HG02571 (cell line): ENCODE measurements at regions not wholly inside any gene's neighbourhood (a gene's known extent, or its start where the extent isn't known, plus 50 kb on each side); places are given as distances from the start of the nearest gene placed in this dataset.
"Not testable (repeated sequence)": the region's sequence is repeated elsewhere in the genome, so short reads cannot be mapped to it uniquely, and the experiment has no call there.

ENCODE experiments used
- ATAC-seq: cut with Tn5 transposase; IDR thresholded peaks from one replicate; pipeline ENCODE4 v1.9.1; 2021; ENCODE audit warnings: mild to moderate bottlenecking, moderate library complexity; ENCODE audit not compliant: unreplicated experiment

DNA sequence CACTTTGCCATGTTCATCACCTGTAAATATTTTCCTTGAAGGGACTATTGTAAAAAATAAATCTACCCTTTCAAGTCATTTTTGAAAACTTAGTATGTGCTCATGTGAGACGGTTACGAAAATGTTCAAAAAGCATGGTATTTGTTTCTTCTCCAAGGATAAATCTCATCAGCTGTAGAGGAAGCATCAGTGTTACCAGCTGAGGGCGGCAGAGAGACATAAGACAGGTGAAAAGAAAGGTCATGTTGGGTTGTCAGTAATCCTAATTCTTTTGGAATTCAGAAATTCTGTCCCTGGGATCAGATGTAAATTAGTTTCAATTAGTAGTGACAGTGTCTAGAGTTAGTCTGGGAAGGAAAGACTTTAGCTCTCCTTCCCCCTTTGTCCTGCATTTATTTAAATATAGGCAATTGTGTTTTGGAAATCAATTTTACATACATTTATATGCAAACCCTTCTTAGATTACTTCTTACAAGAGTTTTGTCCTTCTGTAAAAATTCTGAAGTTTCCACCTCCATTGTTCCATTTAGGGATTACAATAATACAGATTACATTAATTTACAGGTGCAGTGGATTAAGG, 791.9 kb upstream of the CDH6 start:
- ATAC-seq = no peak

DNA sequence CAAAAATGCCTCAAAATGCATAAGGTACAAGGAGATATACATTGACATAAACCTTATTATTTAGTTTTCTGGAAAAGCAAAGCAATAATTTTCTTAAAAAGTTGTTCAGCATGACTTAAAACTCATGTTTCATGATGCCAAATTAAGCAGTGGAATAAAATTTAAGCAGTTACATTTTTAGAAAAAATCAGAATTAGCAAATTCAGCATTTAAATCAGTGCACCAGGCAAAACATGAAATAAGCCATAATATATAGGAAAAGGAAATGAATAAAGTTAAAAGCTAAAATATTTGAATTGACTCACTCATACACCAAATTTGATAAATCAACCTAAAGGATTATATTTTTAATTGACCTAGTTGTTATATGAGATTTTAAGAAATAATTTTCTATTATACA, 795.1 kb upstream of the CDH6 start:
- ATAC-seq = no peak

DNA sequence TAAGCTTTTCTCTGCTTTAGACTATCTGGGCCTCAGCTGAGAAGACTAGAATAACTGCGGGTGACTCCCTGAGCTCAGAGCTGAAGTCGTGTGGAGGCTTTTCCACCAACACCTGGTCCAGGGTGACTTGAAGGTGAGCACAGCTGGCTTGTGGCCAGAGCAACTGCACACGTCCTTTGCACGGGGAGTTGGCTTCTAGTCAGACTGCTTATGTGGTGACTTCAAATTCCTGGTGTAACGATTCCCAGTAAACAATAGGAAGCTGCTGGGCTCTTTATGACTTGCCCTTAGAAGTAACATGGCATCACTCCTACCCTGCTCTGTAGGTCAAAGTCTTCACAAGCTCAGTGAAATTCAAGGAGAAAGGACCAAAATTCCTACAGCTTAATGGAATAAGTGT, 800.6 kb upstream of the CDH6 start:
- ATAC-seq = no peak

DNA sequence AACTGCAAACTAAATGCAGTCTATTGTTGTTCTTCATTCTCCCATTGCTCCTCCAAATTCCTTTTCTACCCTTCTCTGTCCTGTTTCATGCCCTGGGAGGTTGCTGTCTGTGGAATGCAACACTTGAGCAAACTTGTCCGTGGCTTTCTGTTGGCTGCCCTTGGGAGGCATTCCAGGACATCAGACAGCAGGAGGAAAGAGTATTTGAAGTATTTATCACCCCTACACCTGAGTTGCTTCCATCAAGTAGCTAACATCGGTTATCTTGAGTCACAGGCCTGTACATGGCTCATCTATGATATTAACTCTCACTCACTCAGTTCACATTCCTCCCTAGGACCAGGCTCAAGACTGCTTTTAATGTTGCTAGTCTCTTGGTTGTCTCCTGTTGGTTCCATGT, 803.4 kb upstream of the CDH6 start:
- no peak for ATAC-seq

DNA sequence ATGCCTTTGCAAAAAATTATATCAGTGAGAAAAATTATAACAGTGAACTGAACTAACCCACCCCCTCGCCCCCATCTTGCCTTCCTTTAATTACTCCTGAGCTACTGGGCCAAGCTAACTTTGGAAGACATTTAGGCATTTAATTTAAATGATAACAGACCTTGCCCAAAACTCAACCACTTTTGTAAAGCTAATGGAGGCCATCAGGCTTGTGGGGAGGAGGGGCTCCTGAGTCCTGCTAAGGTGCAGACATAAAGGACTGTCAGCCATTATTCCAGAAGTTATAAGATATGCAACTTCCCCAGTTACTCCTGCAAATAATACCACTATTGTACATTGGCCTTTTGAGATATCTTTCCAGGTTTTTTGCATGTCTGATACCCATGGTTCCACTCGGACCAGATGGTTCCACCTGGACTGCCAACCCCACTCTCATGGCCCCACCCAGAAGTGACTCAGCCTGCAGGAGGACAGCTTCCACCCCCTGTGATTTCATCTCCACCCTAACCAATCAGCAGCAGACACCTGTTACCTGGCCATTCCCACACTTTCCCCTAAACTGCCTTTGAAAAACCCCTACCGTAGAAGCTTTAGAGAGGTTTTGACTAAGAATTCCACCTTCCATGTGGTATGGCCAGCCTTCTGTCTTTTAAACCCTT, 805.4 kb upstream of the CDH6 start:
- ATAC-seq = no peak

DNA sequence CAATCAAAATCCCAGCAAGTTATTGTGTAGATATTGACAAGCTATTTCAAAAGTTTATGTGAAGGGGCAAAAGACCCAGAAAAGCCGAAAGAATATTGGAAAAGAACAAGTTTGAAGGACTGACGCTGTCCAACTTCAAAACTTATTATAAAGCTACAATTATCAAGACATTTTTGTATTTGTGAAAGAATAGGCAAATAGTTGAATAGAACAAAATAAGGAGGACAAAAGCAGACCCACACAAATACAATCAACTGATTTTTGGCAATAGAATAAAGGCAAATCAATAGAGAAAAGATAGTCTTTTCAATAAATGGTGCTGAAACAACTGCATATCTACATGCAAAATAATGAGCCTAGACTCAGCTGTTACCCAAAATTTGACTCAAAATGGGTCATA, 807.7 kb upstream of the CDH6 start:
- no peak for ATAC-seq

DNA sequence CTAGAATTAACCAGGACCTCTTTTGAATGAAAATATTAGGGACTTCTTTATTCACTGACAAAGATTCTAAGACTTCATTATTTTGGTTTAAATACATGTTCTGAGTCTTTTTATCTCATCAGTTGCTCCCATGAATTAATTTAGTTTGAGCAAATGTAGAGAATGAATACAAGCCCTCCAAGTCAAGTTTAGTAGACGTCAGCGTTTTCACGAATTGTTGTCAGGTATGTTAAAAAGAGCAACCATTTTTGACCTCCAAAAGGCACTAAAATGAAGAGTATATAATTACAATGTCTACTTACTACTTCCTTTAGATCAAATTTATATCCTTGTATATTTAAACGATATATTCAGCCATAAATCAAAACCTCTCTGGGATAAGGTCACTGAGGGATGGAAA, 809.3 kb upstream of the CDH6 start:
- ATAC-seq = no peak

DNA sequence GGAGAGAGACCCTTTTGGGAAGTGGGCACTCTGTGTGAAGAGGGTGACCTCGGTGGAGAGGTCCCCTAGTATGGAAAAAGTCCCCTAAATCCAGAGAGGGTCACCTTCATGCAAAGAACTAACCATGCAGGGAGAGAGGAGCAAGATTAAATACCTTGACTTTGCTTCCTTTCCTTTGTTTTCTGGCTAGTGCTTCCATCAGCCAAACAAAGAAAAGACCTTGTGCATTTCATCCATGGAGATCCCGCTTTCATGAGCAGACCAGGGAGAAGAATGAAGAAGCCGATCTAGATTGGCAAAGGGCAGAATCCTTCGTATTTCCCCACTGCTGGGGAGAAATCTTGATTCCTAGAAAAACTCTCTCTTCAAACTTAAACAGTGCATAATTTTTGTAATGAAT, 813.3 kb upstream of the CDH6 start:
- ATAC-seq = no peak

DNA sequence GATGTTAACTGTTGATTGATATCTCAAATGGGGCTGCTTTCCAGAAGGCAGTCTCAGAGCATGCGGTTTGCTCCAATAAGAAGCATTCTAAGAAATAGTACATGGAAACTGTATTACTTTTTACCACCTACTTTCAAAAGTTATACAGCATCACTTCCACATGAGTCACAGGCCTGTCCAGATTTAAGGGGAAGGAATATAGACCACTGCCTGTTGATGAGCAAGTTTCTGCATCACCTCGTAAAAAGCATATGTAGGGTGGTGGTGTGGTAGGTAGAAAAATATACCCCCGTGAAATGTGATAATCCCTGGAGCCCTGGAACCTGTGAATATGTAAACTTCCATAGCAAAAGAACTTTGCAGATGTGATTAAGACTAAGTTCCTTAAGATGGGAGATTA, 816.6 kb upstream of the CDH6 start:
- ATAC-seq = no peak

DNA sequence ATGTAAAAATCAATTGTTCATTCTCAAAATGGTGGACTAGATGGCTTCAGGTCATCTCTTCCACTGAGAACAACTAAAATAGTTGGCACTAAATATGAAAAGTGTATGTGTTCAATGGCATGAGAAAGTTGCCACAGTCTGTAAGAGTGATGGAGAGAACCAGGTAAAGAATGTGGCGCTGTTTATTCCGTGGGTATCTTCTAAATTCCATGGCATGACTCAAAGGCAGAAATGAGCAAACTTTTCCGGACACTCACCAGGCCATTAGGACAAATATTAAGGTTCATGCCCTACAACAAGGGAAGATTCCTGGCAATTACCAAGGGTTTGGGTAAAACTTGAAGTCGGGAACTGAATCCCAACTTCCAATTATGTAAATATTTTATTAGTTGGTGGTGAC, 825.4 kb upstream of the CDH6 start:
- ATAC-seq = no peak

DNA sequence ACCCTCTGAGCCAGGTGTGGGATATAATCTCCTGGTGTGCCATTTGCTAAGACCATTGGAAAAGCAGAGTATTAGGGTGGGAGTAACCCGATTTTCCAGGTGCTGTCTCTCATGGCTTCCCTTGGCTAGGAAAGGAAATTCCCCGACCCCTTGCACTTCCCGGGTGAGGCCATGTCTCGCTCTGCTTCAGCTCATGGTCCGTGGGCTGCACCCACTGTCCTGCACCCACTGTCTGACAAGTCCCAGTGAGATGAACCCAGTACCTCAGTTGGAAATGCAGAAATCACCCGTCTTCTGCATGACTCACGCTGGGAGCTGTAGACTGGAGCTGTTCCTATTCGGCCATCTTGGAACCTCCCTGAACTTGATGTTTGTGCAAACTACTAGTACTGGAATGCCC, 828.5 kb upstream of the CDH6 start:
- not testable (repeated sequence) for ATAC-seq

DNA sequence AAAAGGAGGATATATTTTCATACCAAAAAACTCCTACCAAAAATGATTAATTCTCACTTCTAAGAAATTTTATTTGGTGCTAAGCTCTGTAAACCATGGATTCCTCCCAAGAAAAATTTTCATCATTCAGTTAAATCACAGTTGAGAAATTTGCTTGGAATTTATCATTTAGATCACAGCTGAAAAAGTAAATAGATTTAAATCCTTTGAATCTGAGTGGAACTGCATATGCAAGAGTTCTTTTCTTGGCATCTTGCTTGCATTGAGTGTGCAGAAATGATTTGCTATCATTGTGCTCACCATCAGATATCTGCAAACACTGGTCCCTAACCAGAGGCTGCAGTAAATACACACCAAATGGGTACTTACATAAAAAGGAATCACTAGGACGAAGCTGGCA, 836.1 kb upstream of the CDH6 start:
- no peak for ATAC-seq

DNA sequence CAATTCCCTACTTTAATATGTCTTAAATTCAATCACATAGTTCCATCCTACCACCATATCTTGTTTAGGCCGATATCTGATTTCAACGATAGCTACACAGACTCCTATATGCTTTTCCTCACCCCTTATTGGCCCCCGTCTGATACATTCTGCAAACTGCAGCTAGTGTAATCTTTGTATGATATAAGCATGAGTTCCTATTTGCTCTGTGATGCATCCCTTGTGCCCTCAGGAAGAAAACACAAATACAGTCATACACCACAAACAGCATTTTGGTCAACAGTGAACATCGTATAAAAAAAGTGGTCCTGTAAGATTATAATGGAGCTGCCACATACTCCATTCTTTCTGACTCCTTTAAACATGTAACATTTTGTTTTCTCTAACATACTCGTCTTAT, 837.8 kb upstream of the CDH6 start:
- no peak for ATAC-seq

DNA sequence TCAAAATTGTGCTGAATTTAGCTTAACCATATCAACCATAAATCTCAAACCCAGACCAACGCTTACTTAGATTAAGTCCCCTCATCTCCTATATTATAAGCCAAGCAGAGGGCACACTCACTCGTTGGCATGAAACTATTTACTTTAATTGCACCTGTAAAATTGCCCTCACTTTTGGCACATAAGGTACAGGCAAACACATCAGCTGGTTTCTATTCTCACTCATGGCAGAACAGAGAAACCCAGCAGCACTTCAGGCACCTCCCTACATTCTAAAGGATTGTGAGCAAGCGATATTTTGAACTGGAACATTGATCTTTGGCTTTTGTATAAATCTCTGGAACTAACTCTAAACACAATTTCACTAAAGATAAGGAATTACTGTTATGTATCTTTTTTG, 845.6 kb upstream of the CDH6 start:
- no peak for ATAC-seq

DNA sequence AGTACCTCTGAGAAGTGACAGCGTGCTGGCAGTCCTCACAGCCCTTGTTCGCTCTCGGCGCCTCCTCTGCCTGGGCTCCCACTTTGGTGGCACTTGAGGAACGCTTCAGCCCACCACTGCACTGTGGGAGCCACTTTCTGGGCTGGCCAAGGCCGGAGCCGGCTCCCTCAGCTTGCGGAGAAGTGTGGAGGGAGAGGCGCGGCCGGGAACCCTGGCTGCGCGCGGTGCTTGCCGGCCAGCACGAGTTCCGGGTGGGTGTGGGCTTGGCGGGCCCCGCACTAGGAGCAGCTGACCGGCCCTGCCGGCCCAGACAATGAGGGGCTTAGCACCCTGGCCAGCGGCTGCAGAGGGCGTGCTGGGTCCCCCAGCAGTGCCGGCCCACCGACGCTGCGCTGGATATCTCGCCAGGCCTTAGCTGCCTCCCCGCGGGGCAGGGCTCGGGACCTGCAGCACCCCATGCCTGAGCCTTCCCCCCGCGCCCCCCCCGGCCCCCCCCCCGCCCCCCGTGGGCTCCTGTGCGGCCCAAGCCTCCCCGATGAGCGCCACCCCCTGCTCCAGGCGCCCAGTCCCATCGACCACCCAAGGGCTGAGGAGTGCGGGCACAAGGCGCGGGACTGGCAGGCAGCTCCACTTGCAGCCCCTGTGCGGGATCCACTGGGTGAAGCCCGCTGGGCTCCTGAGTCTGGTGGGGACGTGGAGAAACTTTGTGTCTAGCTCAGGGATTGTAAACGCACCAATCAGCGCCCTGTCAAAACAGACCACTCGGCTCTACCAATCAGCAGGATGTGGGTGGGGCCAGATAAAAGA, 847.7 kb upstream of the CDH6 start:
- ATAC-seq = not testable (repeated sequence)

DNA sequence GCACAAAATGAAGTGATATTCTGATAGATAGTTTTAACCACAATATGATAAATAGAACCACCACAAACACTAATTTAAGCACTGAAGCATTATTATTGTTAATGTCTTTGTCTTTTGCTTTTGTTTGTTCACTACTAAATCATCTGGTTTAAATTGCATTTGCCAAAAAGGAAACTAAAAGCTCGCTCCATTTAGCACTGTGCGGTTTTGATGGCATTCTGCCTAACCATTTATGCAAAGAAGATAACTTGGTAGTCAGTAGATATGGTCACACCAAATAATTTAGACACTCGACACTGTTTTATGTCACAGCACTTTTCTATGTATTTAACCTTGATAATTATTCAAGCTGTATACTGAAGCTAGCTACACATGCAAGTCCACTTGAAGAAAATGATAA, 849.8 kb upstream of the CDH6 start:
- no peak for ATAC-seq

DNA sequence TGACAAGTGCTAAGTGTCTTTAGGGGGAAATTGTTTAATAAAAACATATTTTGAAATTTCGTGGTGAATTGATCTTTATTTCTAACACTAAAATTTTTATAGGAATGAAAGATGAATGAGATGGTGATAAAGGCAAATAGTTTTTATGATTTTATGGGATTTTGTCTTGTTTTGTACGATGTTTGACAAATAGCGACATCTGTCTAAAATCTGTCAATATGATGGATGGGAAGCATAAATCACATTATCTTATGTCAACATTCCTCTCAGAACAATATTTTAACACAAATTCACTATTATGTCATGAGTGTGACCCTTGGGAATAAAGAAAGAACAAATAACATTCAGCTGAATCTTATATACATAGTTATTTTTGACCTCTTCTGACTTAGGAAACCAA, 852.0 kb upstream of the CDH6 start:
- ATAC-seq = no peak

DNA sequence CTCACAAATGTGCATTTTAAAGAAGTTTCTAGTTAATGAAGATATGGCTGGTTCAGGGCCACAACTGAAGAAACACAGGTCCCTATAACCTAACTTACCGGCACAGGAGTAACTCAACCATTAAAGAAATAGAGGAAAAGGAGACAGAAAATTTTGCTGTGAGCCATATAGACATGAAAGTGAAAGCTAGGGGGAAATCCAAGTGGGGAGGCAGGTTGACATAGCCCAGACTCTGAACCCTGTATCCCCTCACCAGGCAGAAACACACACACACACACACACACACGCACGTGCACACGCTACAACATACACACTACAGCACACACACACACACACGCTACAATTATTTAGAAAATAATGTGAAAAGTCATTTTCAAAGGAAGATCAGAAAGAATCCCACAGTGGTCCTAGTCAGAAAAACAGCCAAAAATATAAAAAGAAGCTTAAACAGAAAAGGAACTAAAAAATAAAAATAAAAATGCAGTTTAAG, 856.4 kb upstream of the CDH6 start:
- no peak for ATAC-seq

DNA sequence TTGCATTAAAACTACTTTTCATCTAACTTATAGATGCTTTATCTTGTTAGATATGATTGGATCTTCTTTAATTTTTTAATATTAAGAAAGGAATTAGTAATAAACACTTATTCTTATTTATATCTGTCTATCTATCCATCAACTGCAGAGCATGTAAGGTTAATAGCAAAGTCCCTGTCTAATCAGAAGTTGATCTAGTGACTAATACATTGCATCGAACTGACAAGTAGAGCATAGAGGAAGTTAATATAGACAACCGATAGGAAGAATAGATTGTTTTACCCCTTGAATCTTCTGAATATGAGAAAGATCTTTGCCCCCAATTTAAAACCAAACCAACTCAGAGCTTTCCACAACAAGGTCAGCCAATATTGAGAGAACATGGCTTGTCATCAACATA, 862.0 kb upstream of the CDH6 start:
- no peak for ATAC-seq

DNA sequence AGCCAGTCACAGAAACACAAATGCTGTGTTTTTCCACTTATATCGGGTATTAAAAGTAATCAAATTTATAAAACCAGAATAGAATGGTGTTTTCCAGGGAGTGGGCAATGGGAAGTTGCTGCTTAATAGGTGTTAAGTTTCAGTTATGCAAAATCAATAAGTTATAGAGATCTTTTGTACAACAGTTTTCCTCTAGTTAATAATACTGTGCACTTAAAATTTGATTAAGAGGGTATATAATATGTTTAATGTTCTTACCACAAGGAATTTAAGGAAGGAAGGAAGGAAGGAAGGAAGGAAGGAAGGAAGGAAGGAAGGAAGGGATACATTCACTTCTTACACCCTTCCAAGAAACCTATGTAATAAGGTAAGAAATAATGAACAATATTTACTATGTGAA, 867.7 kb upstream of the CDH6 start:
- no peak for ATAC-seq

DNA sequence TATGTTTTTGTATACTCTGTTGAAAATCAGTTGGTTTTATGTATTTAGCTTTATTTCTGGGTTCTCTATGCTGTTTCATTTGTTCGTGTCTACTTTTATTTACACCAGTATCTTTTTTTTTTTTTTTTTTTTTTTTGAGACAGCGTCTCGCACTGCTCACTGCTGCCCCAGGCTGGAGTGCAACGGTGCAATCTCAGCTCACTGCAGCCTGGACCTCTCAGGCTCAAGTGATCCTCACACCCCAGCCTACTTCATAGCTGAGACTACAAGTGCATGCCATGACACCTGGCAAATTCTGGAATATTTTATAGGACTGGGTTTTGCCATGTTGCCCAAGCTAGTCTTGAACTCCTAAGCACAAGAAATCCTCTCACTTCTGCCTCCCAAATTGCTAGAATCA, 869.4 kb upstream of the CDH6 start:
- no peak for ATAC-seq

DNA sequence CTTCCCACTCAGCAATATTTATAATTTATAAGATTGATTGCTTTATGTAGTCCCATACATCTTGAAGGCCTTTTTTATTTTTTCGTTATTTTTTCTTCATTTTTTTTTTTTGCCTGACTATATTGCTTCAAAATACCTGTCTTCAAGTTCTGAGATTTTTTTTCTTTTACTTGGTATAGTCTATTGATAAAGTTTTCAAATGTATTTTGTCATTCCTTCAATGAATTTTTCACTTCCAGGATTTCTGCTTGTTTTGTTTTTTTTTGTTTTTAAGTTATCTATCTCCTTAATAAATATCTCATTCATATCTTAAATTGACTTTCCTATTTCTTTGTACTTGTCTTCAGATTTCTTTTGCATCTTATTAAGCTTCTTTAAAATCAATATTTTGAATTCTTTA, 905.6 kb upstream of the CDH6 start:
- ATAC-seq = no peak
